HCT116 (cell line): ENCODE measurements at regions not wholly inside any gene's neighbourhood (a gene's known extent, or its start where the extent isn't known, plus 50 kb on each side); places are given as distances from the start of the nearest gene placed in this dataset.

ENCODE experiments used
- ATAC-seq: fragments of 200-7000 bp; cut with Tn5 transposase; 2 replicates; pipeline ENCODE4 v1.9.1; 2020; ENCODE audit warnings: mild to moderate bottlenecking, moderate library complexity
- BruUV-seq: library from RNA; stranded (reverse); fragments of 400-500 nt; replicated peaks from 2 replicates; lab custom pipeline; 2021; lab: Mats Ljungman, UMichigan
- CTCF ChIA-PET: fragments of 300-600 bp; sonication (Branson Sonifier 250); formaldehyde crosslinking; loops from one replicate; lab custom pipeline; 2021; ENCODE audit warnings: antibody characterized with exemption; lab: Charles Lee
- POLR2A ChIA-PET: fragments of 300-600, 350-600 bp; sonication (Branson Sonifier 250); formaldehyde crosslinking; loops from one replicate; lab custom pipeline; 2021; ENCODE audit warnings: antibody characterized with exemption; lab: Charles Lee
- RAD21 ChIA-PET, 2 experiments: fragments of 300-600 bp; sonication (Branson Sonifier 250); formaldehyde crosslinking; loops; one replicate each; lab custom pipeline; 2023; ENCODE audit warnings: low total read pairs in 2 of 2; ENCODE audit not compliant: uncharacterized antibody in 2 of 2, unreplicated experiment in 2 of 2, low non-redundant PET in 1 of 2; lab: Charles Lee
- DNase-seq: peaks from one replicate; pipeline ENCODE4 v3.0.0-alpha.2; 2010; ENCODE audit warnings: low read depth, low spot score
- H2AFZ ChIP-seq: fragments of 200-600 bp; shearing (Covaris generic), sonication (generic); 2 replicates; pipeline ENCODE4 v1.6.1; 2017; ENCODE audit warnings: low read depth, mixed run types, mixed read lengths, antibody characterized with exemption, low read length; ENCODE audit not compliant: poor library complexity, severe bottlenecking
- H3K27ac ChIP-seq: 2 replicates; pipeline ENCODE4 v1.5.1; 2012; ENCODE audit warnings: low read depth, low read length
- H3K27me3 ChIP-seq: fragments of 200-600 bp; sonication (generic); 2 replicates; pipeline ENCODE4 v1.6.1; 2016; ENCODE audit warnings: mixed run types, low read length, mixed read lengths; ENCODE audit not compliant: insufficient read depth
- H3K36me3 ChIP-seq, 2 experiments: fragments of 200-500 bp in 1 of 2; fragments of 200-600 bp in 1 of 2; sonication (Bioruptor generic) in 1 of 2; sonication (generic) in 1 of 2; 2 replicates each; pipeline versions ENCODE4 v1.5.1 to v1.6.1; 2014 to 2016; ENCODE audit warnings: low read length in 2 of 2, inconsistent platforms in 1 of 2, mixed read lengths in 1 of 2, mixed run types in 1 of 2; ENCODE audit not compliant: insufficient read depth in 2 of 2, control insufficient read depth in 1 of 2
- H3K4me1 ChIP-seq, 2 experiments: fragments of 200-600 bp in 1 of 2; sonication (generic) in 1 of 2; 2 replicates each; pipeline versions ENCODE4 v1.5.1 to v1.6.1; 2012 to 2017; ENCODE audit warnings: low read length in 2 of 2, inconsistent platforms in 1 of 2, mild to moderate bottlenecking in 1 of 2, mixed read lengths in 1 of 2, mixed run types in 1 of 2, moderate library complexity in 1 of 2; ENCODE audit not compliant: insufficient read depth in 2 of 2, control insufficient read depth in 1 of 2
- H3K4me2 ChIP-seq: fragments of 200-600 bp; sonication (generic); 2 replicates; pipeline ENCODE4 v1.6.1; 2017; ENCODE audit warnings: mixed run types, low read length, mixed read lengths
- H3K4me3 ChIP-seq, 2 experiments: fragments of 200-600 bp in 1 of 2; sonication (generic) in 1 of 2; replicated peaks in 1 of 2; 2 replicates each; pipeline ENCODE4 v1.5.1; 2011 to 2016; ENCODE audit warnings: low read length in 2 of 2, control low read depth in 1 of 2, low read depth in 1 of 2, mild to moderate bottlenecking in 1 of 2, mixed read lengths in 1 of 2, mixed run types in 1 of 2
- H3K79me2 ChIP-seq: fragments of 200-600 bp; sonication (generic); 2 replicates; pipeline ENCODE4 v1.6.1; 2017; ENCODE audit warnings: mild to moderate bottlenecking, mixed run types, low read length, moderate library complexity, mixed read lengths; ENCODE audit not compliant: insufficient read depth
- H3K9ac ChIP-seq: fragments of 200-600 bp; sonication (generic); 2 replicates; pipeline ENCODE4 v1.6.1; 2016; ENCODE audit warnings: low read length, mixed read lengths
- H3K9me2 ChIP-seq: fragments of 200-600 bp; sonication (generic), shearing (Covaris generic); 2 replicates; pipeline ENCODE4 v1.6.1; 2017; ENCODE audit warnings: mixed run types, mild to moderate bottlenecking, moderate library complexity; ENCODE audit not compliant: insufficient read depth
- H3K9me3 ChIP-seq, 2 experiments: fragments of 200-500 bp in 1 of 2; fragments of 200-600 bp in 1 of 2; sonication (Bioruptor generic) in 1 of 2; sonication (generic) in 1 of 2; 2 replicates each; pipeline ENCODE4 v1.6.1; 2014 to 2017; ENCODE audit warnings: low read length in 2 of 2, mixed read lengths in 2 of 2, inconsistent platforms in 1 of 2, low read depth in 1 of 2, mild to moderate bottlenecking in 1 of 2, mixed run types in 1 of 2, moderate library complexity in 1 of 2; ENCODE audit not compliant: control insufficient read depth in 1 of 2, insufficient read depth in 1 of 2
- H4K20me1 ChIP-seq: fragments of 200-600 bp; sonication (generic), shearing (Covaris generic); 2 replicates; pipeline ENCODE4 v1.6.1; 2017; ENCODE audit warnings: mixed run types, mild to moderate bottlenecking, moderate library complexity; ENCODE audit not compliant: insufficient read depth
- EZH2 ChIP-seq: fragments of 200-600 bp; sonication (generic); IDR thresholded peaks from 2 replicates; pipeline ENCODE4 v1.6.1; 2017; ENCODE audit warnings: antibody characterized with exemption, mixed run types
- ZNF274 ChIP-seq: fragments of 200-500 bp; sonication (Bioruptor generic); IDR thresholded peaks from 2 replicates; pipeline ENCODE4 v1.6.1; 2014; ENCODE audit warnings: mild to moderate bottlenecking, low read depth, low read length, inconsistent platforms
- intact Hi-C: fragments of 100-400 bp; cut with micrococcal nuclease; formaldehyde crosslinking; loops from 2 replicates; pipeline ENCODE4 v1.10.0; 2022
- TF ChIP-seq, protein P1 (sequence below): IDR thresholded peaks from 2 replicates; pipeline ENCODE4 v1.6.1; 2012; ENCODE audit warnings: low read depth

DNA sequence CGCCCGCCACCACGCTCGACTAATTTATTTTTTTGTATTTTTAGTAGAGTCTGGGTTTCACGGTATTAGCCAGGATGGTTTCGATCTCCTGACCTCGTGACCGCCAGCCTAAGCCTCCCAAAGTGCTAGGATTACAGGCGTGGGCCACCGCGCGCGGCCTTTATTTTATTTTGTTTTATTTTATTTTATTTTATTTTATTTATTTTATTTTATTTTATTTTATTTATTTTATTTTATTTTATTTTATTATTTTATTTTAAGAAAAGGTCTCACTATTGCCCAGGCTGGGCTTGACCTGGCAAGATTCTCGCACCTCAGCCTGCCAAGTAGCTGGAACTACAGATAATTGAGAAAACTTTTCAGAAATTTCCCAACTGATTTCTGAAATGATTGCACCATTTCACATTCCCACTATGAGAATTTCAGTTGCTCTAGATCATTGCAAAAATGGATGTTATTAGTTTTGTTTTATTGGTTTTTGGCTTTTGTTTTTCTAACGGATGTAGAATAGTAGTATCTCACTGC is 358.3 kb downstream of the SLC6A15 start:
- POLR2A ChIA-PET, result no interaction called here
- CTCF ChIA-PET, result no interaction called here

More for the DNA sequence above, 358.3 kb downstream of the SLC6A15 start:
- BruUV-seq, result no TSS peak
- H3K79me2 ChIP-seq, result no peaks in the 10 kb centered on the region
- H3K27me3 ChIP-seq, result no peaks in the 10 kb centered on the region
- no peaks in the 10 kb centered on the region for H3K36me3 ChIP-seq
- H3K9me2 ChIP-seq, result no peaks in the 10 kb centered on the region
- H3K9me3 ChIP-seq, result no peaks in the 10 kb centered on the region
- ATAC-seq, result no peak
- no peaks in the 10 kb centered on the region for H3K4me1 ChIP-seq
- H3K27ac ChIP-seq, result no peak overlapping the region
- DNase-seq, result no peak
- intact Hi-C loops, result no loop called here
- RAD21 ChIA-PET, result no interaction called here
- H2AFZ ChIP-seq, result peak overlapping the region; percentile 32
- H3K4me3 ChIP-seq, result no peak overlapping the region
- TF ChIP-seq ZNF274, result no peak
- TF ChIP-seq, protein P1, sequence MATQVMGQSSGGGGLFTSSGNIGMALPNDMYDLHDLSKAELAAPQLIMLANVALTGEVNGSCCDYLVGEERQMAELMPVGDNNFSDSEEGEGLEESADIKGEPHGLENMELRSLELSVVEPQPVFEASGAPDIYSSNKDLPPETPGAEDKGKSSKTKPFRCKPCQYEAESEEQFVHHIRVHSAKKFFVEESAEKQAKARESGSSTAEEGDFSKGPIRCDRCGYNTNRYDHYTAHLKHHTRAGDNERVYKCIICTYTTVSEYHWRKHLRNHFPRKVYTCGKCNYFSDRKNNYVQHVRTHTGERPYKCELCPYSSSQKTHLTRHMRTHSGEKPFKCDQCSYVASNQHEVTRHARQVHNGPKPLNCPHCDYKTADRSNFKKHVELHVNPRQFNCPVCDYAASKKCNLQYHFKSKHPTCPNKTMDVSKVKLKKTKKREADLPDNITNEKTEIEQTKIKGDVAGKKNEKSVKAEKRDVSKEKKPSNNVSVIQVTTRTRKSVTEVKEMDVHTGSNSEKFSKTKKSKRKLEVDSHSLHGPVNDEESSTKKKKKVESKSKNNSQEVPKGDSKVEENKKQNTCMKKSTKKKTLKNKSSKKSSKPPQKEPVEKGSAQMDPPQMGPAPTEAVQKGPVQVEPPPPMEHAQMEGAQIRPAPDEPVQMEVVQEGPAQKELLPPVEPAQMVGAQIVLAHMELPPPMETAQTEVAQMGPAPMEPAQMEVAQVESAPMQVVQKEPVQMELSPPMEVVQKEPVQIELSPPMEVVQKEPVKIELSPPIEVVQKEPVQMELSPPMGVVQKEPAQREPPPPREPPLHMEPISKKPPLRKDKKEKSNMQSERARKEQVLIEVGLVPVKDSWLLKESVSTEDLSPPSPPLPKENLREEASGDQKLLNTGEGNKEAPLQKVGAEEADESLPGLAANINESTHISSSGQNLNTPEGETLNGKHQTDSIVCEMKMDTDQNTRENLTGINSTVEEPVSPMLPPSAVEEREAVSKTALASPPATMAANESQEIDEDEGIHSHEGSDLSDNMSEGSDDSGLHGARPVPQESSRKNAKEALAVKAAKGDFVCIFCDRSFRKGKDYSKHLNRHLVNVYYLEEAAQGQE, result no peak
- no peak for TF ChIP-seq EZH2
- no peaks in the 10 kb centered on the region for H4K20me1 ChIP-seq
- no peak overlapping the region for H3K4me2 ChIP-seq
- no peak overlapping the region for H3K9ac ChIP-seq
